ENCODE measurements at regions not wholly inside any gene's neighbourhood (a gene's known extent, or its start where the extent isn't known, plus 50 kb on each side); places are given as distances from the start of the nearest gene placed in this dataset.

DNA sequence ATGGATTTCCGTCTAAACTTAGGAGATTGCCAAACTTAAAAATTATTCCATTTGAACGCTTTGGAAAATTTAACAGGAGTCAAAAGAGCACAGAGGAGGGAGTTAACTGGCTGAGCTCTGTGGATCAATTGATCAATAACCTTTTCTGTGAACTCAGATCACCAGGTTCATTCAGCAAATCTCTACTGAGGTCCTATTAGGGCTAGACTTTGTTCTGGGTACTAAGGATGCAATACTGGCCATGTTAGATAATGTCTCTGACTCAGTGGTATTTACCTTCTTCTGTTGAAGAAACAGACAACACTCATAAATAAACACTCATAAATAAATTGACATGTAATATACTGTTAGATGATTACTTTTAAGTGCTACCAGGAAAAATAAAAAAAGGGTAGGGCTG, 323.4 kb upstream of the SUCLG2 start:
- no peak for TF ChIP-seq CTCF (IDR thresholded peaks at IDR 0.05; ENCODE audit: borderline replicate concordance, extremely low read depth, low read length, poor library complexity, severe bottlenecking)
- no peak for TF ChIP-seq EZH2 (IDR thresholded peaks at IDR 0.05; ENCODE audit: borderline replicate concordance, low read depth, low read length, severe bottlenecking)

All from DND-41 (cell line).